NCI-H1436 (cell line): ENCODE measurements at regions not wholly inside any gene's neighbourhood (a gene's known extent, or its start where the extent isn't known, plus 50 kb on each side); places are given as distances from the start of the nearest gene placed in this dataset.
A peak's percentile ranks its signal among the peaks of the same experiment; 100 is the strongest.
"Not testable (repeated sequence)": the region's sequence is repeated elsewhere in the genome, so short reads cannot be mapped to it uniquely, and the experiment has no call there.

ENCODE experiments used
- DNase-seq: peaks from one replicate; lab custom pipeline; 2025; lab: John Stamatoyannopoulos, UW

DNA sequence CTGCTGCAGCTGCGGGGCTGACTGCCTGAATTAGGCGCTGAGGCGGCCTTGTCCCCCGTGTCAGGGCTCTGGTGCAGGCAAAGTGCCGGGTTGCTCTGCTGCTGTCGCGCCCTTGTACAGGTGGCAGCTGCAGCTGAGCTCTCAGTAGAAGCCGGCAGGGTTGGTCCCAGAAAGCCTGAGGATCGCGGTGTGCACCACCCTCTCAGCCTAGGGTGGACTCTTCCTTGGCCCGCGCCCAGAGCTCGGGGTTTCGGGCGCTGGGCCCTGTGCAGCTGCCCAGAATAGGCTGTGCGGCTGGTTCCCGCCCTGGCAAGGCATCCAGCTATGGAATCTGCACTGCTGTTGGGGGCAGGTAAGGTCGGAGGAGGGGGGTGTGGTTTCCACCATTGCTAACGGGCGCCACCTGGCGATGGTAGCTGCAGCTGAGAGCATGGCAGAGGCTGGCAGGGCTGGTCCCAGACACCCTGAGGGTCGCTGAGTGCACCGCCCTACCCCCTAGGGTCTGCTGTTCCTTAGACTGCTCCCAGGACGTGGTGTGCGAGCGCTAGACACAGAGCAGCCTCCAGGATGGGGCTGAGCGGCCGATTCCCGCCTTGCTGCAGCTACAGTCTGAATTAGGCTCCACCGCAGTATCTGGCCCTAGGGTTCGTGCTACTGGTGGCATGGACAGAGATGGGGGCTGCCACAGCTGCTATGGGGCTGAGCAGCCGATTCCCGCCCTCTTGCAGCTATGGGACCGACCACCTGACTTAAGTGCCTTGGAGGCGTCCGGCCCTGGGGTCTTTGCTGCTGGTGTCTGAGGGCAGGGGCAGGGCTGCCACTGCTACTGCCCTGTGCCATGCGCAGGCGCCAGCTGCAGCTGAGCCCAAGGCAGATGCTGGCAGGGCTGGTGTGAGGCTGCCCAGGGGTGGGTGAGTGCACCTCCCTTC, 145.0 kb downstream of the CCDC74A start:
- peak; percentile 19 for DNase-seq

DNA sequence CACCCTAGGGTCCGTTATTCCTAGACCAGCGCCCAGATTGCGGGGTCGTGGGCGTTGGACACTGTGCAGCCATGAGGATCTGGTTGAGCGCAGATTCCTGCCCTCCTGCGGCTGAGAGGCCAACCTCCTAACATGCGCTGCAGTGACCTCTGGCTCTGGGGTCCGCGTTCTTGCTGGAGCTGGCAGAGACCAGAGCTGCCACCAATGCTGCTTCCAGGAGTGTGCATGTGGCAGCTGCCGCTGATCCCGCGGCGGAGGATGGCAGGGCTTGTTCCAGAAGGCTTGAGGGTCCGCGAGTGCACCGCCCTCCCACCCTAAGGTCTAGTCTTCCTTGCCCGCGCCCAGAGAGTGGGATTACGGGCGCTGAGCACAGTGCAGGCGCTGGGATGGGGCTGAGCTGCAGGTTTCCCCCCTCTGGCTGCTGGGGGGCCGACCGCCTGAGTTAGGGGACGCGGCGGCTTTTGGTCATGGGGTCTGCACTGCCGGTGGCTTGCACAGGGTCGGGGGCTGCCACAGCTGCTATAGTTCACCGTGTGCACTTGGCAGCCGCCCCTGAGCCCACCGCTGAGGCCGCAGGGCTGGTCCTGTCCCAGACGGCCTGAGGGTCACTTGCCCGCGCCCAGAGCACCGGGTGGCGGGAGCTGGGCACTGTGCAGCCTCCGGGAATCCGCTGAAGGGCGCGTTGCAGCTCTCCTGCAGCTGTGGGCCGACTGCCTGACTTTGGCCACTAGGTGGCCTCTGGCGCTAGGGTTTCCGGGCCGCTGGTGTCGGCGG, 145.9 kb downstream of the CCDC74A start:
- DNase-seq, result peak; percentile 1

GRCh38 chr2:131674174-131674507, 146.5 kb downstream of the CCDC74A start:
- DNase-seq, result no peak

DNA sequence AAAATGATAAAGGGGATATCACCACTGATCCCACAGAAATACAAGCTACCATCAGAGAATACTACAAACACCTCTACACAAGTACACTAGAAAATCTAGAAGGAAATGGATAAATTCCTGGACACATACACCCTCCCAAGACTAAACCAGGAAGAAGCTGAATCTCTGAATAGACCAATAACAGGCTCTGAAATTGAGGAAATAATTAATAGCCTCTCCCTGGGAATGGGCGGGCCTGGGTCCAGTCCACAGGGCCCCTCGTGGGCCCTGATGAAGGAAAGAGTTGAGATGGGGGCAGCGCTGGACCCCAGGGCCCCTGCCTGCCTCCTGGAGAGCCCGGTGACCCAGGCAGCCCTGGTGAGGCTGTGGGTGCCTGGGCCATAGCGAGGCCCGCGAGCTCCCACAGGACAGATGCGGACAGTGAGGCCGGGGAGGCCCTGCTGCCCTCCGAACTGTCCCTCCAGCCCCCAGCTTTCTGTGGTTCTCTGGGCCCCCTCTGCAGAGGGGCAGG, 154.0 kb downstream of the CCDC74A start:
- DNase-seq, result not testable (repeated sequence)

DNA sequence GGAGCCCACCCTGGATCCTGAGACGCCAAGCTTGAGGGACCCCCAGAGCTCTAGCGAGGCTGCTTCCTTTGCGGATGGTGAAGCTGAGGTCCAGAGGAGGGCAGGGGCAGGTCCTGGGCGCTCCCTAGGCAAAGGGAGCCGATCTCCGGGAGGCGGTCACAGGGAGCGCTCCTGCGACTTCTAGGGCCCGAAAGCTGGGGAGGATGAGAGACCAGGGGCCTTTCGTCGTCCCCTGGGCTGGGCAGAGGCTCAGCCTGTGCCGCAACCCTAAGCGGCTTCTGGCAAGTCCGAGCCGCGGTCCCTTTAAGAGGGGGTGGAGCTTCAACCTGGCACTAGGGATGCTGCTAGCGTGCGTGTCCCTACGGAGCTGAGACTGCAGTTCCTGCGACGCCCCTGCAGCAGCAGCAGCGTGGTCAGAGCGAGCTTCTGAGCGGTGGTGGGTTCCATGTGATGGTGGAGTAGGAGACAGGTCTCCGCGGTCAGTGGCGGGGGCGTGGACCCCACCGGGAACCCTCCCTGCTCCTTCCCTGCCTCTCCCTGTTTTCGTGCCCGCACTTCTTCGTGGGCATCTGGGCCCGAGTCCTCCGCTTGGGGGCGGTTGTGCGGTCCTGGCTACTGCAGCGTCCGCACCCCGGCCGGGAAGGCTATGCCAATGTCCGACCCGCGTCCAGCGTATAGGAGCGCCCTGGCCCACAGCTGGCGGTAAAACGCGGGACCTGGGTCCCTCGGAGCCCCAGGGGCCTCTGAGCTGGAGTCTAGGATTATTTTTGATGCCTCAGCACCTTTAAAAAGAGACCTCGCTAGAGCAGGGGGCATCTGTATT, 154.6 kb downstream of the CCDC74A start:
- DNase-seq, result peak; percentile 28

DNA sequence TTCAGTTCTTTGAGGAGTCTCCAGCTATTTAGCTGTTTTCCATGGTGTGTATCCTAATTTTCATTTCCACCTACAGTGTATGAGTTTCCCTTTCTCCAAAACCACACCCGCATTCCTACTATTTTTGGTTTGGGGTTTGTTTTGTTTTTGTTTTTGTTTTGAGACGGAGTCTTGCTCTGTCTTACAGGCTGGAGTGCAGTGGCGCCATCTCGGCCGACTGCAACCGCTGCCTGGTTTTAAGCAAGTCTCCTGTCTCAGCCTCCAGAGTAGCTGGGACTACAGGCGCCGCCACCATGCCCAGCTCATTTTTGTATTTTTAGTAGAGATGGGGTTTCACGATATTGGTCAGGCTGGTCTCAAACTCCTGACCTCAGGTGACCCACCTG, 155.2 kb downstream of the CCDC74A start:
- not testable (repeated sequence) for DNase-seq

- not testable (repeated sequence) for DNase-seq
Observed at GRCh38 chr2:131684631-131685316, 157.1 kb downstream of the CCDC74A start.

DNA sequence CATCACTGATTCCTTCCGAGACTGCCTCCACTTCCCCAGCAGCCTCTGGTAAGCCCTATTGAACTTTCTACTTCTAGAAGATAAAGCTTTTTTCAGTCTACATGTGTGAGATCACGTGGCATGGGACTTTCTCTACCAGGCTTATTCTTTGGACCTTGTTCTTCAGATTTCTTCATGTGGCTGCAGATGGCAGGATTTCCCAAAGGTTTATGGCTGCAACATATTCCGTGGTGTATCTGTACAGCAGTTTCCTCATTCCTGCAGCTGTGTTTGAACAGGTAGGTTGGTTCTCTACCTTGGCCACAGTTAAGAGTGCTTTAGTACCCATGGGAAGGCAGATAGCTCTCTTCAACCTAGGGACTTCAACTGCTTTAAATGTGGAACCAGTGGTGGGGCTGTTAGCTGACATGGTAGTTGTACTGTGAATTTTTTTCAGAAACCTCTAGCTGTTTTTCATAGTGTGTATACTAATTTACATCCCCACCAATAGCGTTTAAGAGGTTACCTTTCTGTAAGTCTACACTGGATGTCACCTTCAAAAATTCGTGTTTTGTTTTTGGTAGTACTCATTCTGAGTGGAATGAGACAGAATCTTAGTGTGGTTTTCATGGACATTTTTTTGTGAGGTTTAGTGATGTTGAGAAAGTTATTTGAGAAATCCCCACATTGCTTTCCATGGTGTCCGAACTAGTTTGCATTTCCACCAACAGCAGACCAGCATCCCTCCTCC, 158.6 kb downstream of the CCDC74A start:
- DNase-seq, result not testable (repeated sequence)

DNA sequence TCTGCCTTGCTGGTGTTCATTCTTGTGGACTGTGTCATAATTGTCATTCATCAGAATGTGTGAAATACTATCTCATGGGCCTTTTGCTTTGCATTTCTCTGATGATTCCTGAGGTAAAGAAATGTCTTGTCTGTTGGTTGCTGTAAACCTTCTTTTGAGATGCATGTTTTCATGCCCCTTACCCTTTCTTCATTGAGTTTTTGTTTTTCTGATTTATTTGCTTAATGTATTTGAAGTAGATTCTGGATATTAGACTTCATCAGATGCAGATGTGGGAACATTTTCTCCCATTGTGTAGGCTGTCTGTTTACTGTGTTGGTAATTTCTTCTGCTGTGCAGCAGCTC, 159.2 kb downstream of the CCDC74A start:
- DNase-seq, result not testable (repeated sequence)

DNA sequence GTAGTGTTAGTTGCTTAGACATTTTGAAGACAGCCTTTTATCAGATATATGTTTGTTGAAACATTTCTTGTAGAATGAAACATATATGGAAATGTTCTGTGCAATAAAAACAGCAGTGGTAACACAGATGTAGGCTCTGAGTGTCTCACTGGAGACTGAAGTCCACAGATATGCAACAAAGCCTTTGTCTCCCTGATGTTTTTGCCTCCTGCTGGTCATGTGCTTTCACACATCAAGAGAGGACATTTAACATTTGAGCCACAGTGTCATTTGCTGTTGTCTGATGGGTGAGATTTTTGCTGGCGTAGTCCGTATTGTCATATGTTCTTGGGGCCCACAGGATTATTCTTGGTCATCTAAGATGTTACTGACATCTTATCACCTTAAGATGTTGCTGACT, 161.4 kb downstream of the CCDC74A start:
- not testable (repeated sequence) for DNase-seq

GRCh38 chr2:131711268-131711667, 183.6 kb downstream of the CCDC74A start:
- not testable (repeated sequence) for DNase-seq

GRCh38 chr2:131717907-131718306, 190.2 kb downstream of the CCDC74A start:
- DNase-seq, result not testable (repeated sequence)

DNA sequence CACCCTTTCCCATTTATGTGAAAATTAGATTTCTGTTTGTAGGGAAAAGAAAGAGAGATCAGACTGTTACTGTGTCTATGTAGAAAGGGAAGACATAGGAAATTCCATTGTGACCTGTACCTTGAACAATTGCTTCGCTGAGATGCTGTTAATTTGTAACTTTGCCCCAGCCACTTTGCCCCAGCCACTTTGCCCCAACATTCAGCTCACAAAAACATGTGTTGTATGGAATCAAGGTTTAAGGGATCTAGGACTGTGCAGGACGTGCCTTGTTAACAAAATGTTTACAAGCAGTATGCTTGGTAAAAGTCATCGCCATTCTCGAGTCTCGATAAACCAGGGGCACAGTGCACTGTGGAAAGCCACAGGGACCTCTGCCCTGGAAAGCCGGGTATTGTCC, 193.5 kb downstream of the CCDC74A start:
- not testable (repeated sequence) for DNase-seq

- not testable (repeated sequence) for DNase-seq
Observed at GRCh38 chr2:131722256-131722655, 194.6 kb downstream of the CCDC74A start.

DNA sequence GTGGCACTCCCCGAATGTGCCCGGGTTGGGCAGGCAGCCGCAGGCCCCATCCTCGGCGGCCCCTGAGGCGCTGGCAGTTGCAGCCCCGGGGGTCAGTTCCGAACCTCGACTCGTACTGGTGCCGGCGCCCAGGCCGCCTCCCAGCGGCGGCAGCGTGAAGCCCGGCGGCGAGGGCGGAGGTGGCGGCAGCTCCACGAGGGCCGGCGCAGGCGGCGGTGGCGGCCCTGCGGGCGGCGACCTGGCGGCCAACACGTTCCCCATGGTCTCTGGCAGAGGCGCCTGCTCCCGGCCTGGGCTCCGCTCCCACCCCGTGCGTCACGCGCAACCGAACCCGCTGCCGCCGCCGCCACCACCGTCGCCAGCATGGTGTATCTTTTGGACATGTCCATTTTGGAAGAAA, 196.3 kb downstream of the CCDC74A start:
- no peak for DNase-seq

- not testable (repeated sequence) for DNase-seq
Observed at GRCh38 chr2:131728451-131728850, 200.8 kb downstream of the CCDC74A start.

DNA sequence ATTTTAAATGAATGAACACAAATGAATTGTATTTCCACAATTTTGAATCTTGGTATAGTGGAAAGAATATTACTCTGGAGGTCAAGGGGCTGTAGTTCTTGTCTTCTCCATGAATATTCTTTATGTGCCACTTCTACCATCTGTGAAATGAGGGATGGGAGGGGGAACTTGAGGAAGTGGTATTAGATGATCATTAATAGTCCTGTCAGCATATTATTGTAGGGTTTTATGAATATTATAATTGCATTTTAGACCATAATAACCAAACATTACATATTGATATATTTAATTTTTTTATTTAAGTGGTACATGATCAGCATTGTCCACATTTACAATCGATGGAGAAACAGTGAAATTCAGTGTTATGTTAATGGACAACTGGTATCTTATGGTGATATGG, 205.8 kb downstream of the CCDC74A start:
- not testable (repeated sequence) for DNase-seq

DNA sequence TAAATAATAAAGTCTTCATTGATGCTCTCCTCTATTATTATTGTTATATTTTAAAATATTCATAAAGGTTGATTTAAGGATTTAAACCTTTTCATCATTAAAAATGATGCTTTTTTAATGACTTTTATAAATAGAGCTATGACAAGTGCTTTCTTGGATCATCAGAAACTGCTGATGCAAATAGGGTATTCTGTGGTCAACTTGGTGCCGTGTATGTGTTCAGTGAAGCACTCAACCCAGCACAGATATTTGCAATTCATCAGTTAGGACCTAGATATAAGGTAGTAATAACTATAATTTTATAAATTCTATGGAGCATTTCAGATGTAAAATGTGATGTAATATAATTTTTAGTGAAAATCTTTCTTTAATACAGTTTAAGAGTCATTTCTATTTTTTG, 208.7 kb downstream of the CCDC74A start:
- not testable (repeated sequence) for DNase-seq

GRCh38 chr2:131738533-131738932, 210.8 kb downstream of the CCDC74A start:
- DNase-seq, result not testable (repeated sequence)

- DNase-seq, result not testable (repeated sequence)
Observed at GRCh38 chr2:131738996-131739434, 211.3 kb downstream of the CCDC74A start.
